HG02943 (cell line): ENCODE measurements at regions not wholly inside any gene's neighbourhood (a gene's known extent, or its start where the extent isn't known, plus 50 kb on each side); places are given as distances from the start of the nearest gene placed in this dataset.
"Not testable (repeated sequence)": the region's sequence is repeated elsewhere in the genome, so short reads cannot be mapped to it uniquely, and the experiment has no call there.

ENCODE experiments used
- ATAC-seq: cut with Tn5 transposase; IDR thresholded peaks from one replicate; pipeline ENCODE4 v1.9.1; 2021; ENCODE audit warnings: mild to moderate bottlenecking, low read depth, moderate library complexity; ENCODE audit not compliant: unreplicated experiment

DNA sequence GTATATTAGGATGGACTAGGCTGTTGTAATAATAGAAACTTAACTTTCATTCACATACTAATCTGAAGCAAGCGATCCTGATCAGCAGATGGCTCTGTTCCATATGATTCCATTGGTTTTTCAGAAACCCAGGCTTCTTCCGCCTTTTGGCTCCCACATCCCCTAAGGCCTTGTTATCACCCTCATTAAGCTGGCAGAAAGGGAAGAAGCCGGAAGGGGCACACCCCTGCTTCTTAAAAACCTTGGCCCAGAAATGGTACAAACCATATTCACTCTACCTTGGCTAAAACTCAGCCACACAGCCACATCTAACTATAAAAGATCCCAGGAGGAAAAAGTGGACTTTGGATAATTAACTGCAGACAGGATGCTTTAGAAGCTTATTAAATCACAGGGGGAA is 329.2 kb downstream of the PCNX1 start:
- ATAC-seq: no peak

GRCh38 chr14:71237556-71237955 is 330.3 kb downstream of the PCNX1 start:
- ATAC-seq: no peak

DNA sequence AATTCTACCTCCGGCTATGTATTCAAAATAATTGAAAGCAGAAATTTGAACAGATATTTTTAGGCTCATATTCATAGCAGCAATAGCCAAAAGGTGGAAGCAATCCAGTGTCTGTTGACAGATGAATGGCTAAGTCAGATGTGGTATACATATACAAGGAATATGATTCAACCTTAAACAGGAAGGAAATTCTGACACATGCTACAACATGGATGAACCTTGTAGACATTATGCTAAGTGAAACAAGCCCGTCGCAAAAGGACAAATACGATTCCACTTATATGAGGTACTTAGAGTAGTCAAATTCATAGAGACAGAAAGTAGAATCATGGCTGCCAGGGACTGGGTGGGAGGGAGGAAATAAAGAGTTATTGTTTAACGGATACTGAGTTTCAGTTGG is 331.6 kb downstream of the PCNX1 start:
- no peak for ATAC-seq

DNA sequence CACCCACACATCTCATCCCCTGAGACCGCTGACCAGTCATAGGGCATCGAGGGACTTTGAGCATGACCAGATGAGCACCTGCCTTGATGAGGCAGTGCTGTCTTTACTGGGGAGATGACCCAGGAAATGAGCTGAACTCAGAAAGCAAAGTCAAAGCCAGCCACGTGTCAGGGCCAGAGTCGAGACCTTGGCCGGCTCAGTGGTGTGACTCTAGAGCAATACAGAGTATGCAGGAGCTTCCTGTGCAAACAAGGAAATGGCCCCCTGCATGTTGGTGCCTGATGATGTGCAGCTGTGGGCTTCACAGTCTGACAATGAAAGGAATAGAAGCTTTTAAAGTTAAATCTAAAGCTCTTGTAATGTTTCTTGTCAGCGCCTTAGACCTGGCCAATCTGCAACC is 332.9 kb downstream of the PCNX1 start:
- no peak for ATAC-seq

- no peak for ATAC-seq
Measured at GRCh38 chr14:71240866-71241520, 333.7 kb downstream of the PCNX1 start.

GRCh38 chr14:71242237-71242748 is 335.0 kb downstream of the PCNX1 start:
- no peak for ATAC-seq

- no peak for ATAC-seq
Measured at GRCh38 chr14:71243697-71244096, 336.4 kb downstream of the PCNX1 start.

DNA sequence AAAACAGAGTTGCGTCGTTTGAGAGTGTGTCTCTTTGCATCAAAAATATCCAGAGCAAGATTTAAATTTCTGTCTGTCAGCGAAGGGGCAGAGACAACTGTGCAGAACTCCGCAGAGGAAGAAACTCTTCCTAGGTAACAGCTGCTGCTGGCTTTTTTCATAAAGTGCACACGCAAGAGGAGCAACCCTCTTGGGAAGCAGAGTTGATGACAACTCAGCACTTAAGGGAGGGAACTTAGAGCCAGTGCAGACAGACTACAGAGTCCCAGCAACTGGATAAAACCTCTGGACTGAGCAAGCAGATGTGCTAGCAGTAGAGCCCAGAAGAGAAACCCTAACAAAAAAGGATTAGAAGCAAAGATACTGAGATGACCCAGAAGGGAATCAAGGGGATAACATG is 337.1 kb downstream of the PCNX1 start:
- no peak for ATAC-seq

DNA sequence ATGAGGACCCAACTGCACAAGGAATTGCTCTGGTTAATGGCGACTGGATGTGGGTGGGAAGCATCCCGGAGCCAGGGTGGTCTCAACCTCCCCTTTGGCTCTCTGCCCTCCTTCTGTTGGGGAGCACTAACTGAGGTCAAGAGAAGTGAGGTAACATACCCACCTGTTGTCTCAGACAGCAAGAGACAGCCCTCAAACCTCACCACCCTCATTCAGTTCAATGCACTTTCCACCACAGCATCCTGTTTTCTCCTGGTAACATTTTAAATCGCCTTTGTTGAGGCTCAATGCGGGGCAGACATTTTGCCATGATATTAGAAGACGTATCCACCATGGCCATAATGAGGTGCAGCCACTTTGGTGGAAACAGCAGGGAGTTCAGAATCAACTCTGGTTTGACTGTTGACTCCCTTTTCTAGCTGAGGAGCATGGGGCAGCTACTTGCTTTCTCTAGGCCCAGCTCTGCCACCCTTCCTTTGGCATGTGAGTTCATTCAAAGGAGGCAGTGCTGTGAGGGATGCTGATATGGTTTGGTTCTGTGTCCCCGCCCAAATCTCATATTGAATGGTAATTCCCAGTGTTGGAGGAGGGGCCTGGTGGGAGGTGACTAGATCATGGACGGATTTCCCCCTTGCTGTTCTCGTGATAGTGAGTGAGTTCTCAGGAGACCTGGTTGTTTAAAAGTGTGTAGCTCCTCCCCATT is 338.6 kb downstream of the PCNX1 start:
- ATAC-seq: no peak

- no peak for ATAC-seq
Measured at GRCh38 chr14:71246539-71246938, 339.3 kb downstream of the PCNX1 start.

DNA sequence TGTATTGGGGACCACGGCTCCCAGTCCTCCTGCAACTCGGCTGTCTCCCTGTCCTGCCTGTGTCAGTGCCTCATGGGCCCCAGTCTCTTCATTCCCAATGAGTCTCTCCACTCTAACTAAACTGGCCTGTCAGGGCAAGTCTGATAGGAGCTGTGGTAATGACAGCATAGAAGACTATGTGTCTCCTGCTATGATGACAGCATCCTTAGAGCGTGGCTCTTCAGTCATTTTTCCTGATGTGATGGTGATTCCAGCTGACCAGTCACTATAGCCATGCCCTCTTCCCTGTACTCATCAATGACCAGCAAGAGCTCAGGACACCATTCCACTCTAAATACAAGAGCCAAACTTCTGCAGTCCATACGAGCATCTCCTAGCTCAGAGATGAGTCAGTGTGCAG is 339.8 kb downstream of the PCNX1 start:
- ATAC-seq: no peak

- ATAC-seq: no peak
Measured at GRCh38 chr14:71248194-71248593, 340.9 kb downstream of the PCNX1 start.

DNA sequence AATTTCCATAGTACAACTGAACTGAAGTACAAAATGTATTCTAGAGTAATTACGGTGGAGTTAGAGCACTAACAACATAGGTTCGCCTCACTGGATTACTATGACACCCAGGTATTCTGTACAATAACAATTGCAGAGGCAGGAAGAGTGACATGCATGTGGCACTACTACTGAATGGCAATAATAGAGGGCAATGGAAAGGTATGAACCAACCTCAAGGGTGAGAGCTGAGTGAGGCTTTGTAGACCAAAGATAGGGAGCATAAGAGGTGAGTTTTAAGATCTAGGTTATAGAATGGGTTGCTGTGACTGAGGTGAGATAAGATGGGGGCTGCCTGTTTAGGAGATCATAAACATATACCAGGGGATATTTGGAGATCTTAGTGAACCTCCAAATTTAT is 343.1 kb downstream of the PCNX1 start:
- ATAC-seq: no peak

- no peak for ATAC-seq
Measured at GRCh38 chr14:71250791-71251190, 343.5 kb downstream of the PCNX1 start.

DNA sequence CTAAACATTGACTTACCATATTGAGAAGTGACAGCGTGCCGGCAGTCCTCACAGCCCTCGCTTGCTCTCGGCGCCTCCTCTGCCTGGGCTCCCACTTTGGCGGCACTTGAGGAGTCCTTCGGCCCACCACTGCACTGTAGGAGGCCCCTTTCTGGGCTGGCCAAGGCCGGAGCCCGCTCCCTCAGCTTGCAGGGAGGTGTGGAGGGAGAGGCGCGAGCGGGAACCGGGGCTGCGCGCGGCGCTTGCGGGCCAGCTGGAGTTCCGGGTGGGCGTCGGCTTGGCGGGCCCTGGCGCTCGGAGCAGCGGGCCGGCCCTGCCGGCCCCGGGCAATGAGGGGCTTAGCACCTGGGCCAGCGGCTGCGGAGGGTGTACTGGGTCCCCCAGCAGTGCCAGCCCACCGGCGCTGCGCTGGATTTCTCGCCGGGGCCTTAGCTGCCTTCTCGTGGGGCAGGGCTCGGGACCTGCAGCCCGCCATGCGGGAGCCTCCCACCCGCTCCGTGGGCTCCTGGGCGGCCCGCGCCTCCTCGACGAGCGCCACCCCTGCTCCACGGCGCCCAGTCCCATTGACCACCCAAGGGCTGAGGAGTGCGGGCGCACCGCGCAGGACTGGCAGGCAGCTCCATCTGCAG is 346.9 kb downstream of the PCNX1 start:
- ATAC-seq: not testable (repeated sequence)

GRCh38 chr14:71261206-71261605 is 353.9 kb downstream of the PCNX1 start:
- no peak for ATAC-seq

DNA sequence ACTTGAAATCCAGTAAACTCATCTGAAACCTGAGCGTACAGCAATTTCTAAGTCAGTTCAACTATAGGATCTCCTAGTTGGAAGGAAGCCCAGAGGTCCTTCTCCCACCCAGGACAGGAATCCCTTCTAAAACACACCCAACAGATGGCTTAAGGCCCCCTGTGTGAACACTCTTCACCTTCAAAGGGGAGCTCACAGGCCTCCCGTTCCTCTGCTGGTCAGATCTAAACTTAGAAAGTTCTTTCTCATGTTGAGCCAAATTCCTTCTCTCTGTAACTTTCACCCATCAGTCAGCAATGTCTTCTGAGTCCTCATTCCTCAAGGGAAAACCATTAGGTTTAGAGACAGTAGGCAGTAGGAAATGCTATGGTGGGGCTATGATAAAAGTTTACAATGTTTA is 355.2 kb downstream of the PCNX1 start:
- ATAC-seq: no peak

- ATAC-seq: no peak
Measured at GRCh38 chr14:71264260-71264659, 357.0 kb downstream of the PCNX1 start.

DNA sequence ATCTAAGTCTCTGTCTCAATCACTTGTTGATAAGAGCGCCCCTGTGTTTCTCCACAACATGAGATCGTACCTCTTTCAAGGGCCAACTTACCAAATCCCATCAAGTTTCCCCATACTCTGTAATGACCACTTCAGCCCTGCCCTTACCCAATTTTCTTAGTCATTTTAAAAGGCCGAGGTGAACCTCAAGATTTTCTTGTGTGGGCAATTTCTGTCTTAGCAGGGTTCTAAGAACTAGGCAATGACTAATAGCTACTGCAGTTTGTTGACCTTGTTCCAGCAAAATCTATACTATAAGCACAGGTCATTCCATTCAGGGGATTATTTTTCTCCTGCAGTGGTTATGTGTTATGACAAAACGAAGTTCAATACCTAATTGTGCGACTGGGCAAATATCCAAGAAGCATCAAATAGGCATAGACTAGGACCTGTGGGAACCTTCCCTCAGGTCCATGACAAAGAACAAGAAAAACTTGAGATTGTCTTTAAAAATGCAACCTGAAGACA is 359.8 kb downstream of the PCNX1 start:
- ATAC-seq: no peak

DNA sequence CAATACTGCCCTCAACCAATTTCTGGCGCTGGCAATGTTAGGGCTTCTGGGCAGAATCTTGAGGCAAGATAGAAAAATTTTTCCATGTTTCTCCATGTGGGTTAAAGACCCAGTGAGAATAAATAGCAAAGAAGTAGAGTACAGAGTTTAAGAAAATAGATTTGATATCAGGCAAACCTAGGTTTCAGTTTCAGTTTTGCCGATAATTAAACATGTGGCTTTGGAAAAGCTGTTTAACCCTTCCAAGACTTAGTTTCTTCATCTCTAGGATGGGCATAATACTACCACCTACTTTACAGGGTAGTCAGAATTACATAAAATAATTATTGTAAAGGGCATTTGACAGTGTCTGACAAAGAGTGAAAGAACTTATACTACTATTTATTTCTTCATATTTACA is 360.4 kb downstream of the PCNX1 start:
- ATAC-seq: no peak

DNA sequence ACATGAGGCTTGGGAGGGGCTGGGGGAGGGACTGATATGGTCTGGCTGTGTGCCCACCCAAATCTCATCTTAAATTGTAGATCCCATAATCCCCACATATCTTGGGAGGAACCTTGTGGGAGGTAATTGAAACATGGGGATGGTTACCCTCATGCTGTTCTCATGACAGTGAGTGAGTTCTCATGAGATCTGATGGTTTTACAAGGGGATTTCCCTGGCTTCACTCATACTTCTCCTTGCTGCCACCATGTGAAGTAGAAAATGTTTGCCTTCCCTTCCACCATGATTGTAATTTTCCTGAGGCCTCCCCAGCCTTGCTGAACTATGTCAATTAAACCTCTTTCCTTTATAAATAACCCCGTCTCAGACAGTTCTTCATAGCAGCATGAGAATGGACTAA is 362.9 kb downstream of the PCNX1 start:
- ATAC-seq: no peak
